ENCODE measurements at regions not wholly inside any gene's neighbourhood (a gene's known extent, or its start where the extent isn't known, plus 50 kb on each side); places are given as distances from the start of the nearest gene placed in this dataset.
A peak's percentile ranks its signal among the peaks of the same experiment; 100 is the strongest.

GRCh38 chr2:115976916-115977315 is 1534.5 kb downstream of the DPP10 start:
- ChIA-PET CTCF (ENCODE audit: partially characterized antibody) (interaction anchor here (0.6 to 2.1 kb wide), 3 partner anchors 14 to 118 kb away, joined by 3 to 8 read pairs (median 3); no protein-coding TSS in a partner anchor), POLR2A (ENCODE audit: partially characterized antibody) (no interaction called here)
- no peak overlapping the region for H4K8ac ChIP-seq (ENCODE audit: extremely low read depth, insufficient read depth, low read length)
- H3K14ac ChIP-seq (ENCODE audit: insufficient read length): no peak overlapping the region
- no peak overlapping the region for H3K4me2 ChIP-seq (ENCODE audit: insufficient read depth in 1 of 2, low read depth in 2 of 2, low read length in 2 of 2)
- no peak overlapping the region for H3K4me3 ChIP-seq (ENCODE audit: extremely low read depth in 1 of 4, insufficient read depth in 2 of 4, low read depth in 3 of 4, low read length in 4 of 4)
- no peaks in the 10 kb centered on the region for H3K9me3 ChIP-seq (ENCODE audit: insufficient read depth in 2 of 2, low read depth in 1 of 2, low read length in 1 of 2)
- no peak overlapping the region for H3K18ac ChIP-seq (ENCODE audit: extremely low read depth, low read length)
- no peaks in the 10 kb centered on the region for H3K27me3 ChIP-seq (replicated peaks in 1 of 4; ENCODE audit: control insufficient read depth in 3 of 4, extremely low read depth in 1 of 4, insufficient read depth in 3 of 4, low read length in 3 of 4)
- H4K91ac ChIP-seq (replicated peaks; ENCODE audit: insufficient read length, low read length): no peak overlapping the region
- H3K56ac ChIP-seq (replicated peaks; ENCODE audit: insufficient read length, low read depth, low read length): no peak overlapping the region
- no peaks in the 10 kb centered on the region for H3K36me3 ChIP-seq (ENCODE audit: control insufficient read depth in 2 of 4, insufficient read depth in 4 of 4, low read length in 3 of 4)
- FAIRE-seq: no peak
- no peak overlapping the region for H3K9ac ChIP-seq (replicated peaks in 1 of 4; ENCODE audit: extremely low read depth in 1 of 4, low read depth in 3 of 4, low read length in 3 of 4)
- H3K4me1 ChIP-seq (replicated peaks in 1 of 4; ENCODE audit: control insufficient read depth in 3 of 4, insufficient read depth in 4 of 4, low read length in 3 of 4): no peaks in the 10 kb centered on the region
- no peak overlapping the region for H3K23ac ChIP-seq (ENCODE audit: insufficient read length)
- H2BK20ac ChIP-seq (ENCODE audit: low read length): no peak overlapping the region
- H3K4ac ChIP-seq (replicated peaks; ENCODE audit: insufficient read length, low read depth, low read length): no peak overlapping the region
- no peak for DNase-seq (ENCODE audit: low read depth in 1 of 2, low spot score in 2 of 2)
- no peaks in the 10 kb centered on the region for H3K23me2 ChIP-seq (ENCODE audit: low read depth, low read length)
- H4K20me1 ChIP-seq (replicated peaks in 1 of 2; ENCODE audit: control insufficient read depth in 1 of 2, insufficient read depth in 2 of 2, low read length in 2 of 2): no peaks in the 10 kb centered on the region
- H4K5ac ChIP-seq (ENCODE audit: insufficient read length, low read depth, low read length): no peak overlapping the region
- no peak overlapping the region for H2BK12ac ChIP-seq (ENCODE audit: low read depth, low read length)
- no peaks in the 10 kb centered on the region for H3K79me2 ChIP-seq (ENCODE audit: control insufficient read depth in 1 of 2, insufficient read depth in 2 of 2, low read length in 2 of 2)
- WGBS, 2 experiments (ENCODE audit: extremely low coverage in 1 of 2, insufficient coverage in 1 of 2, insufficient read length in 1 of 2, insufficient replicate concordance in 2 of 2, low coverage in 1 of 2, low lambda C conversion rate in 2 of 2, missing lambda C conversion rate in 1 of 2): 92% methylated on average over 1 of the region's 1 CpG; no CpG with 5 or more reads in 1 of the 2 experiments
- no peak overlapping the region for H2BK120ac ChIP-seq (replicated peaks; ENCODE audit: low read depth, low read length)
- peak overlapping the region; percentile 73 for H2AFZ ChIP-seq (ENCODE audit: low read length)
- no peaks in the 10 kb centered on the region for H3K79me1 ChIP-seq (ENCODE audit: low read depth, low read length)
- no peak overlapping the region for H2BK5ac ChIP-seq (ENCODE audit: low read depth, low read length)
- H2BK15ac ChIP-seq (ENCODE audit: low read length): no peak overlapping the region
- H2AK5ac ChIP-seq (ENCODE audit: low read depth, low read length): no peak overlapping the region
- H3K27ac ChIP-seq (ENCODE audit: low read depth, low read length): no peak overlapping the region
- no peak for TF ChIP-seq BACH1 (IDR thresholded peaks at IDR 0.05; ENCODE audit: low read length)
- TF ChIP-seq BCL11A (IDR thresholded peaks at IDR 0.05; ENCODE audit: low read depth in 2 of 2, low read length in 2 of 2): no peak
- TF ChIP-seq YY1 (IDR thresholded peaks at IDR 0.05; ENCODE audit: low read depth, low read length): no peak
- TF ChIP-seq CBX8 (IDR thresholded peaks at IDR 0.05; ENCODE audit: borderline replicate concordance, low read depth, low read length): no peak
- no peak for TF ChIP-seq KDM4A (IDR thresholded peaks at IDR 0.05; ENCODE audit: low read depth, low read length, severe bottlenecking)
- no peak for TF ChIP-seq MAFK (IDR thresholded peaks at IDR 0.05; ENCODE audit: low read depth, low read length)
- TF ChIP-seq ASH2L (IDR thresholded peaks at IDR 0.05; ENCODE audit: low read length): no peak
- no peak for TF ChIP-seq TEAD4 (IDR thresholded peaks at IDR 0.05; ENCODE audit: low read depth, low read length)
- no peak for TF ChIP-seq USF2 (IDR thresholded peaks at IDR 0.05; ENCODE audit: low read length)
- TF ChIP-seq POLR2AphosphoS5 (IDR thresholded peaks at IDR 0.05; ENCODE audit: low read depth, low read length): no peak
- no peak for TF ChIP-seq PHF8 (conservative IDR thresholded peaks at IDR 0.05; ENCODE audit: low read depth, low read length)
- TF ChIP-seq RAD21 (IDR thresholded peaks at IDR 0.05 in 1 of 2, conservative IDR thresholded peaks at IDR 0.05 in 1 of 2; ENCODE audit: low read depth in 2 of 2, low read length in 2 of 2): no peak
- no peak for TF ChIP-seq CTBP2 (IDR thresholded peaks at IDR 0.05; ENCODE audit: borderline replicate concordance, insufficient read depth, insufficient read length, low read length)
- TF ChIP-seq NRF1 (IDR thresholded peaks at IDR 0.05; ENCODE audit: low read depth, low read length): no peak
- no peak for TF ChIP-seq SIRT6 (IDR thresholded peaks at IDR 0.05; ENCODE audit: low read length)

Measured in H1 (cell line).